Stimulated activated CD4-positive, alpha-beta T cell treated with anti-CD3 and anti-CD28 coated beads, Interleukin-1b, Interleukin-23, amount 100 ng/mL, for 24 hours (primary cell): ENCODE measurements at regions not wholly inside any gene's neighbourhood (a gene's known extent, or its start where the extent isn't known, plus 50 kb on each side); places are given as distances from the start of the nearest gene placed in this dataset.
"Not testable (repeated sequence)": the region's sequence is repeated elsewhere in the genome, so short reads cannot be mapped to it uniquely, and the experiment has no call there.

Experiments used
- DNase-seq, 4 experiments: peaks; one replicate each; pipeline ENCODE4 v3.0.0-alpha.2; 2020; ENCODE audit warnings: low read depth in 4 of 4, low spot score in 1 of 4

GRCh38 chr1:219075121-219075879 is 98.4 kb upstream of the LYPLAL1 start:
- no peak for DNase-seq

GRCh38 chr1:219076326-219076937 is 97.2 kb upstream of the LYPLAL1 start:
- no peak for DNase-seq

- not testable (repeated sequence) for DNase-seq
Observed at GRCh38 chr1:219077767-219078166, 95.9 kb upstream of the LYPLAL1 start.

GRCh38 chr1:219081943-219082925 is 91.4 kb upstream of the LYPLAL1 start:
- DNase-seq = no peak

GRCh38 chr1:219083631-219084030 is 90.0 kb upstream of the LYPLAL1 start:
- DNase-seq = no peak

GRCh38 chr1:219085082-219085481 is 88.6 kb upstream of the LYPLAL1 start:
- no peak for DNase-seq

GRCh38 chr1:219085988-219086387 is 87.7 kb upstream of the LYPLAL1 start:
- DNase-seq = no peak

GRCh38 chr1:219086956-219087469 is 86.7 kb upstream of the LYPLAL1 start:
- no peak for DNase-seq

GRCh38 chr1:219088778-219089557 is 84.7 kb upstream of the LYPLAL1 start:
- no peak for DNase-seq

GRCh38 chr1:219090607-219091006 is 83.1 kb upstream of the LYPLAL1 start:
- no peak for DNase-seq

GRCh38 chr1:219092206-219092605 is 81.5 kb upstream of the LYPLAL1 start:
- no peak for DNase-seq

GRCh38 chr1:219099307-219099706 is 74.4 kb upstream of the LYPLAL1 start:
- no peak for DNase-seq

GRCh38 chr1:219100059-219100458 is 73.6 kb upstream of the LYPLAL1 start:
- DNase-seq = no peak

- DNase-seq = not testable (repeated sequence)
Observed at GRCh38 chr1:219102466-219102865, 71.2 kb upstream of the LYPLAL1 start.

- DNase-seq = no peak
Observed at GRCh38 chr1:219105893-219106292, 67.8 kb upstream of the LYPLAL1 start.

GRCh38 chr1:219109424-219110018 is 64.2 kb upstream of the LYPLAL1 start:
- DNase-seq = no peak

GRCh38 chr1:219113261-219113660 is 60.4 kb upstream of the LYPLAL1 start:
- no peak for DNase-seq

- no peak for DNase-seq
Observed at GRCh38 chr1:219114014-219114413, 59.7 kb upstream of the LYPLAL1 start.

GRCh38 chr1:219119839-219120238 is 53.8 kb upstream of the LYPLAL1 start:
- DNase-seq = no peak
